ENCODE measurements at regions not wholly inside any gene's neighbourhood (a gene's known extent, or its start where the extent isn't known, plus 50 kb on each side); places are given as distances from the start of the nearest gene placed in this dataset.

GRCh38 chr9:109894921-109895758 is 115.1 kb downstream of the PALM2AKAP2 start:
- no TSS peak for BruUV-seq (replicated peaks)
- no peaks in the 10 kb centered on the region for H3K9me3 Mint-ChIP-seq (ENCODE audit: low read depth, unreplicated experiment)
- TF ChIP-seq CTCF (IDR thresholded peaks at IDR 0.05; ENCODE audit: unreplicated experiment), result no peak
- H3K36me3 Mint-ChIP-seq (ENCODE audit: insufficient read depth, unreplicated experiment), result no peaks in the 10 kb centered on the region
- intact Hi-C loops (cut with micrococcal nuclease; ENCODE audit: unreplicated experiment), result no loop called here
- H3K4me1 Mint-ChIP-seq (ENCODE audit: low read depth, unreplicated experiment), result no peaks in the 10 kb centered on the region
- no peak overlapping the region for H3K4me3 Mint-ChIP-seq (ENCODE audit: low read depth, unreplicated experiment)
- no peak for DNase-seq
- CTCF ChIA-PET, result no interaction called here
- H3K27ac Mint-ChIP-seq (ENCODE audit: unreplicated experiment), result no peak overlapping the region
- H3K27me3 Mint-ChIP-seq (ENCODE audit: unreplicated experiment), result peaks cover 22% of the 10 kb centered on the region

GRCh38 chr9:109901201-109901600 is 121.2 kb downstream of the PALM2AKAP2 start:
- DNase-seq, result no peak
- H3K27me3 Mint-ChIP-seq (ENCODE audit: unreplicated experiment), result peaks cover 40% of the 10 kb centered on the region
- no peaks in the 10 kb centered on the region for H3K9me3 Mint-ChIP-seq (ENCODE audit: low read depth, unreplicated experiment)
- H3K27ac Mint-ChIP-seq (ENCODE audit: unreplicated experiment), result no peak overlapping the region
- no peak overlapping the region for H3K4me3 Mint-ChIP-seq (ENCODE audit: low read depth, unreplicated experiment)
- CTCF ChIA-PET, result no interaction called here
- no peaks in the 10 kb centered on the region for H3K36me3 Mint-ChIP-seq (ENCODE audit: insufficient read depth, unreplicated experiment)
- TF ChIP-seq CTCF (IDR thresholded peaks at IDR 0.05; ENCODE audit: unreplicated experiment), result no peak
- intact Hi-C loops (cut with micrococcal nuclease; ENCODE audit: unreplicated experiment), result no loop called here
- no TSS peak for BruUV-seq (replicated peaks)
- no peaks in the 10 kb centered on the region for H3K4me1 Mint-ChIP-seq (ENCODE audit: low read depth, unreplicated experiment)

- Mint-ChIP-seq H3K4me3 (ENCODE audit: low read depth, unreplicated experiment) (no peak overlapping the region), H3K36me3 (ENCODE audit: insufficient read depth, unreplicated experiment) (no peaks in the 10 kb centered on the region), H3K27ac (ENCODE audit: unreplicated experiment) (no peak overlapping the region), H3K9me3 (ENCODE audit: low read depth, unreplicated experiment) (no peaks in the 10 kb centered on the region), H3K4me1 (ENCODE audit: low read depth, unreplicated experiment) (no peaks in the 10 kb centered on the region), H3K27me3 (ENCODE audit: unreplicated experiment) (peaks cover 33% of the 10 kb centered on the region)
- BruUV-seq (replicated peaks), result no TSS peak
- peak; percentile 58 for DNase-seq
- intact Hi-C loops (cut with micrococcal nuclease; ENCODE audit: unreplicated experiment), result loop anchor here (1.0 kb wide), 2 partner anchors 155 to 250 kb away; no protein-coding TSS in a partner anchor
- CTCF ChIA-PET, result interaction anchor here (0.7 to 1.7 kb wide), 9 partner anchors 9 to 448 kb away, joined by 3 to 12 read pairs (median 5); no protein-coding TSS in a partner anchor
- TF ChIP-seq CTCF (IDR thresholded peaks at IDR 0.05; ENCODE audit: unreplicated experiment), result no peak
Observed at GRCh38 chr9:109903515-109904138, 123.6 kb downstream of the PALM2AKAP2 start.

GRCh38 chr9:109904666-109905065 is 124.7 kb downstream of the PALM2AKAP2 start:
- intact Hi-C loops (cut with micrococcal nuclease; ENCODE audit: unreplicated experiment), result no loop called here
- no peak for TF ChIP-seq CTCF (IDR thresholded peaks at IDR 0.05; ENCODE audit: unreplicated experiment)
- CTCF ChIA-PET, result interaction anchor here (1.7 kb wide), 1 partner anchor 154 kb away, joined by 12 read pairs; no protein-coding TSS in a partner anchor

More at GRCh38 chr9:109904666-109905065, 124.7 kb downstream of the PALM2AKAP2 start:
- H3K4me3 Mint-ChIP-seq (ENCODE audit: low read depth, unreplicated experiment), result no peak overlapping the region
- DNase-seq, result no peak
- BruUV-seq (replicated peaks), result no TSS peak
- no peaks in the 10 kb centered on the region for H3K9me3 Mint-ChIP-seq (ENCODE audit: low read depth, unreplicated experiment)
- no peaks in the 10 kb centered on the region for H3K36me3 Mint-ChIP-seq (ENCODE audit: insufficient read depth, unreplicated experiment)
- H3K4me1 Mint-ChIP-seq (ENCODE audit: low read depth, unreplicated experiment), result no peaks in the 10 kb centered on the region
- H3K27ac Mint-ChIP-seq (ENCODE audit: unreplicated experiment), result no peak overlapping the region
- H3K27me3 Mint-ChIP-seq (ENCODE audit: unreplicated experiment), result peaks cover 23% of the 10 kb centered on the region
